ENCODE measurements at regions not wholly inside any gene's neighbourhood (a gene's known extent, or its start where the extent isn't known, plus 50 kb on each side); places are given as distances from the start of the nearest gene placed in this dataset.

DNA sequence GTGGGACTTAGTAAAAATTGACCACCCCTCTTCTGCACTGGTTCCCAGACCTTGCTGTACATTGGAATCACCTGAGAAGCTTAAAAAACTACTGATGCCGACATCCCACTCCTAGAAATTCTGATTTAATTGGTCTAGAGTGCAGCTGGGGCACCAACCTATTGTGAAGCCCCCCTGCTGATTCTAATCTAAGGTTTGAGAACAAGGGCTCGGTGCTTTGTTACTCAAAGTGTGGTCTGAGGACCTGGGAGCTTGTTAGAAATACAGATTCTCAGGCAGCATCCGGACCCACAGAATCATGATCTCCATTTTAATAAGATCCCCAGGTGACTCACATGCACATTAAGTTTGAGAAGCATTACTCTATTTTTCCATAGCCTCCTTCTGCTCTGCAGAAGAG is 57.8 kb upstream of the LPAR1 start:
- TF ChIP-seq, protein P1, sequence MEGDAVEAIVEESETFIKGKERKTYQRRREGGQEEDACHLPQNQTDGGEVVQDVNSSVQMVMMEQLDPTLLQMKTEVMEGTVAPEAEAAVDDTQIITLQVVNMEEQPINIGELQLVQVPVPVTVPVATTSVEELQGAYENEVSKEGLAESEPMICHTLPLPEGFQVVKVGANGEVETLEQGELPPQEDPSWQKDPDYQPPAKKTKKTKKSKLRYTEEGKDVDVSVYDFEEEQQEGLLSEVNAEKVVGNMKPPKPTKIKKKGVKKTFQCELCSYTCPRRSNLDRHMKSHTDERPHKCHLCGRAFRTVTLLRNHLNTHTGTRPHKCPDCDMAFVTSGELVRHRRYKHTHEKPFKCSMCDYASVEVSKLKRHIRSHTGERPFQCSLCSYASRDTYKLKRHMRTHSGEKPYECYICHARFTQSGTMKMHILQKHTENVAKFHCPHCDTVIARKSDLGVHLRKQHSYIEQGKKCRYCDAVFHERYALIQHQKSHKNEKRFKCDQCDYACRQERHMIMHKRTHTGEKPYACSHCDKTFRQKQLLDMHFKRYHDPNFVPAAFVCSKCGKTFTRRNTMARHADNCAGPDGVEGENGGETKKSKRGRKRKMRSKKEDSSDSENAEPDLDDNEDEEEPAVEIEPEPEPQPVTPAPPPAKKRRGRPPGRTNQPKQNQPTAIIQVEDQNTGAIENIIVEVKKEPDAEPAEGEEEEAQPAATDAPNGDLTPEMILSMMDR (conservative IDR thresholded peaks at IDR 0.05 in 1 of 2, IDR thresholded peaks at IDR 0.05 in 1 of 2; ENCODE audit: extremely low read depth in 1 of 2, insufficient read depth in 1 of 2, low read depth in 1 of 2, low read length in 2 of 2), result no peak
- no peak for TF ChIP-seq EZH2 (IDR thresholded peaks at IDR 0.05; ENCODE audit: borderline replicate concordance, low read length)

Measured in mammary epithelial cell (primary cell).